CD14-positive monocyte (primary cell): ENCODE measurements at regions not wholly inside any gene's neighbourhood (a gene's known extent, or its start where the extent isn't known, plus 50 kb on each side); places are given as distances from the start of the nearest gene placed in this dataset.

Source experiments
- DNase-seq, 3 donors: peaks; one replicate each; pipeline ENCODE4 v3.0.0-alpha.2; 2011 to 2022
- H2AFZ ChIP-seq: 2 replicates; pipeline ENCODE4 v1.6.0; 2012; ENCODE audit warnings: mild to moderate bottlenecking, low read depth, low read length, inconsistent platforms; ENCODE audit not compliant: insufficient read depth, poor library complexity, severe bottlenecking
- H3K27ac ChIP-seq, 2 donors: 1 replicate in 1 of 2; 2 replicates in 1 of 2; pipeline ENCODE4 v1.5.1; 2012 to 2013; ENCODE audit warnings: low read length in 2 of 2, control low read depth in 1 of 2, inconsistent platforms in 1 of 2, low read depth in 1 of 2, mild to moderate bottlenecking in 1 of 2
- H3K27me3 ChIP-seq, 2 donors: one replicate each; pipeline versions ENCODE4 v1.6.0 to v1.6.1; 2011 to 2013; ENCODE audit warnings: low read length in 2 of 2; ENCODE audit not compliant: control insufficient read depth in 2 of 2, insufficient read depth in 2 of 2
- H3K36me3 ChIP-seq, 2 donors: replicated peaks in 1 of 2; 1 replicate in 1 of 2; 2 replicates in 1 of 2; pipeline versions ENCODE4 v1.5.1 to v1.6.1; 2012 to 2013; ENCODE audit warnings: low read length in 2 of 2, control low read depth in 1 of 2, inconsistent platforms in 1 of 2, mild to moderate bottlenecking in 1 of 2; ENCODE audit not compliant: insufficient read depth in 2 of 2, control insufficient read depth in 1 of 2
- H3K4me1 ChIP-seq, 2 donors: 1 replicate in 1 of 2; 2 replicates in 1 of 2; pipeline versions ENCODE4 v1.5.1 to v1.6.1; 2012 to 2013; ENCODE audit warnings: low read length in 2 of 2, control low read depth in 1 of 2, inconsistent platforms in 1 of 2, mild to moderate bottlenecking in 1 of 2, moderate library complexity in 1 of 2; ENCODE audit not compliant: insufficient read depth in 2 of 2, control insufficient read depth in 1 of 2
- H3K4me2 ChIP-seq: replicated peaks from 2 replicates; pipeline ENCODE3; 2012; ENCODE audit warnings: low read length, moderate library complexity, mild to moderate bottlenecking; ENCODE audit not compliant: poor library complexity, severe bottlenecking; ENCODE audit errors: extremely low read depth
- H3K4me3 ChIP-seq, 3 experiments: fragments of 200-600 bp in 1 of 3; sonication (generic) in 1 of 3; replicated peaks in 1 of 3; 1 replicate in 2 of 3; 2 replicates in 1 of 3; pipeline ENCODE4 v1.5.1; 2011 to 2013; ENCODE audit warnings: low read length in 3 of 3, mild to moderate bottlenecking in 3 of 3, control low read depth in 2 of 3, low read depth in 2 of 3, inconsistent platforms in 1 of 3, moderate library complexity in 1 of 3
- H3K79me2 ChIP-seq: 2 replicates; pipeline ENCODE4 v1.6.0; 2012; ENCODE audit warnings: mild to moderate bottlenecking, control low read depth, inconsistent platforms, low read length, moderate library complexity; ENCODE audit not compliant: insufficient read depth
- H3K9ac ChIP-seq: 2 replicates; pipeline ENCODE4 v1.6.0; 2017; ENCODE audit warnings: low read length, mild to moderate bottlenecking; ENCODE audit not compliant: insufficient read depth, poor library complexity, severe bottlenecking
- H3K9me3 ChIP-seq, 2 donors: replicated peaks in 1 of 2; 1 replicate in 1 of 2; 2 replicates in 1 of 2; pipeline versions ENCODE4 v1.5.1 to v1.6.1; 2012 to 2013; ENCODE audit warnings: low read length in 2 of 2, control low read depth in 1 of 2; ENCODE audit not compliant: control insufficient read depth in 1 of 2, insufficient read depth in 1 of 2
- H4K20me1 ChIP-seq: 2 replicates; pipeline ENCODE4 v1.6.0; 2012; ENCODE audit warnings: mild to moderate bottlenecking, low read length, control low read depth, moderate library complexity; ENCODE audit not compliant: insufficient read depth
- H3K27ac Mint-ChIP-seq, 7 donors: one replicate each; pipeline ENCODE4 v1.8.0; 2020; ENCODE audit warnings: mild to moderate bottlenecking in 7 of 7, mixed read lengths in 7 of 7, moderate library complexity in 6 of 7, inconsistent platforms in 2 of 7
- H3K27me3 Mint-ChIP-seq, 3 donors: one replicate each; pipeline ENCODE4 v1.8.0; 2021 to 2022; ENCODE audit warnings: low read depth in 3 of 3, mild to moderate bottlenecking in 3 of 3, mixed read lengths in 3 of 3, moderate library complexity in 3 of 3, inconsistent platforms in 1 of 3
- H3K36me3 Mint-ChIP-seq, 2 donors: one replicate each; pipeline ENCODE4 v1.8.0; 2020; ENCODE audit warnings: mixed read lengths in 2 of 2, inconsistent platforms in 1 of 2, mild to moderate bottlenecking in 1 of 2
- H3K4me1 Mint-ChIP-seq: one replicate; pipeline ENCODE4 v1.8.0; 2020; ENCODE audit warnings: mild to moderate bottlenecking, mixed read lengths
- H3K4me3 Mint-ChIP-seq, 2 donors: one replicate each; pipeline ENCODE4 v1.8.0; 2020; ENCODE audit warnings: mild to moderate bottlenecking in 2 of 2, mixed read lengths in 2 of 2, moderate library complexity in 1 of 2
- H3K9me3 Mint-ChIP-seq, 7 donors: one replicate each; pipeline ENCODE4 v1.8.0; 2020 to 2022; ENCODE audit warnings: mixed read lengths in 7 of 7, mild to moderate bottlenecking in 6 of 7, moderate library complexity in 6 of 7, inconsistent platforms in 2 of 7
- CTCF ChIP-seq: fragments of 200-600 bp; IDR thresholded peaks from one replicate; pipeline ENCODE4 v1.8.0; 2022; ENCODE audit warnings: antibody characterized with exemption, mild to moderate bottlenecking
- WGBS: methylation state at CpG from one replicate; pipeline ENCODE4 v1.1.5; 2013; ENCODE audit warnings: missing lambda C conversion rate; ENCODE audit not compliant: insufficient coverage; 5-methylcytosine and 5-hydroxymethylcytosine counted together
- intact Hi-C, 2 donors: fragments of 100-400 bp; cut with micrococcal nuclease; formaldehyde crosslinking; loops; one replicate each; pipeline versions ENCODE4 v1.15.0 to v1.15.1; 2023

GRCh38 chr1:182145441-182145840 is 83.9 kb upstream of the ZNF648 start:
- 68% methylated on average over 5 of the region's 5 CpGs for WGBS
- H3K36me3 Mint-ChIP-seq = peaks cover 1 to 3% of the 10 kb centered on the region in 2 donors
- H2AFZ ChIP-seq = no peak overlapping the region

GRCh38 chr1:182144646-182145030 is 83.1 kb upstream of the ZNF648 start:
- no peaks in the 10 kb centered on the region for H3K9me3 Mint-ChIP-seq
- Histone ChIP-seq H3K79me2 (no peaks in the 10 kb centered on the region), H3K4me2 (peak overlapping the region; percentile 43), H4K20me1 (no peaks in the 10 kb centered on the region), H3K9me3 (no peaks in the 10 kb centered on the region), H3K27ac (peak overlapping the region; percentile 95 to 99), H3K9ac (peak overlapping the region; percentile 67), H3K36me3 (no peaks in the 10 kb centered on the region), H3K27me3 (no peaks in the 10 kb centered on the region), H3K4me3 (peak overlapping the region in 1 of 3 experiments; percentile 30), H2AFZ (no peak overlapping the region), H3K4me1 (peaks cover 61 to 66% of the 10 kb centered on the region in 2 donors)
- DNase-seq = no peak
- H3K4me1 Mint-ChIP-seq = peaks cover 64% of the 10 kb centered on the region
- intact Hi-C loops = loop anchor here (5.0 kb wide), 2 partner anchors 33 to 48 kb away; no protein-coding TSS in a partner anchor
- WGBS = no CpG with 5 or more reads among the region's 3 CpGs
- peak overlapping the region; percentile 98 to 100 (median 99) for H3K27ac Mint-ChIP-seq
- peaks cover 0 to 10% (median 5%) of the 10 kb centered on the region in 3 donors for H3K27me3 Mint-ChIP-seq
- no peak for TF ChIP-seq CTCF
- H3K4me3 Mint-ChIP-seq = peak overlapping the region in 1 of 2 donors; percentile 51
- H3K36me3 Mint-ChIP-seq = peaks cover 1 to 3% of the 10 kb centered on the region in 2 donors

More at GRCh38 chr1:182145441-182145840, 83.9 kb upstream of the ZNF648 start:
- H3K9me3 ChIP-seq = no peaks in the 10 kb centered on the region
- peak overlapping the region in 1 of 3 experiments; percentile 30 for H3K4me3 ChIP-seq
- peak overlapping the region; percentile 95 to 99 for H3K27ac ChIP-seq
- DNase-seq = peak in 2 of 3 donors; percentile 65 to 72
- H3K4me1 ChIP-seq = peaks cover 69 to 74% of the 10 kb centered on the region in 2 donors
- H3K27me3 Mint-ChIP-seq = peaks cover 0 to 13% (median 5%) of the 10 kb centered on the region in 3 donors
- no peaks in the 10 kb centered on the region for H4K20me1 ChIP-seq
- intact Hi-C loops = no loop called here
- peak overlapping the region; percentile 20 for H3K9ac ChIP-seq
- H3K36me3 ChIP-seq = no peaks in the 10 kb centered on the region
- H3K9me3 Mint-ChIP-seq = no peaks in the 10 kb centered on the region
- no peaks in the 10 kb centered on the region for H3K79me2 ChIP-seq
- H3K27ac Mint-ChIP-seq = peak overlapping the region; percentile 98 to 100 (median 99)
- no peak overlapping the region for H3K4me2 ChIP-seq
- peak overlapping the region in 1 of 2 donors; percentile 48 for H3K4me3 Mint-ChIP-seq
- no peak for TF ChIP-seq CTCF
- peaks cover 72% of the 10 kb centered on the region for H3K4me1 Mint-ChIP-seq
- H3K27me3 ChIP-seq = no peaks in the 10 kb centered on the region
